ENCODE measurements at regions not wholly inside any gene's neighbourhood (a gene's known extent, or its start where the extent isn't known, plus 50 kb on each side); places are given as distances from the start of the nearest gene placed in this dataset.

DNA sequence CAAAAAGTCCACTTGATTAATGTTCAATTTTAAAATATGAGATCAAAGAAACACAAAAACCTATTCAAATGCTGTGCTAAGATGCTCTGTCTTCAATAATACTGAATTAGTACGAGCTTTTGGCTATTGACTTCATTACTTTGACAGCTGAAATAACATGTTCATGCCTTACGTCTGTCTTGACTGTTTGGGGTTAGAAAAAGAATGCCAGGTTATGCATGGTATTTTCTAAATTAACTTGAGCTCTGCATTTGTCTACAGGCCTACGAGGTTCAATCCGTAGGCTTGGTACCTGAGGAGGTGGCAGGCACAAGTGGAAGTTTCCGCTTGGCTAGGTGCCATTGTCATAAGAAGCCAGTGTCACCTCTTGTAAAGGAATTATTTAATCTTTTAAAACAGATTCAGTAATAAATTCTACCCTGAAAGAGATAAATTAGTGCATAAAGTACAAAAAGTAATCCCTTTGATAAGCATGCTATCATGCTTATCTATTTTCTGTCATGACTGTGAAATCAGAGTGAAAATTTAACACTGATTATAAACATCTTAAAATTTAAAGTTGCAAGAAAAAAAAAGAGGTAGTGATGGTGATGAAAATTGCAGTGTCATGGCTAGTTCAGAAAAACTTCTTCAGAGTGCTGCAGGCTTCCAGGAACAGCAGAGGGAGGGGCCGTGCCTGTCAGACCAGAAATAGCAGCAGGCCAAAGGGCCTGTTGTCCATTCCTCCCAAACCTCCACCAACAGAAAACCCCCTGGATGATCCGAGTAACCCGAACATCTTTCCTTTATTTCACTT is 115.7 kb downstream of the ARRDC4 start:
- TF ChIP-seq POLR2A (IDR thresholded peaks at IDR 0.05) = no peak
- TF ChIP-seq, protein P1, sequence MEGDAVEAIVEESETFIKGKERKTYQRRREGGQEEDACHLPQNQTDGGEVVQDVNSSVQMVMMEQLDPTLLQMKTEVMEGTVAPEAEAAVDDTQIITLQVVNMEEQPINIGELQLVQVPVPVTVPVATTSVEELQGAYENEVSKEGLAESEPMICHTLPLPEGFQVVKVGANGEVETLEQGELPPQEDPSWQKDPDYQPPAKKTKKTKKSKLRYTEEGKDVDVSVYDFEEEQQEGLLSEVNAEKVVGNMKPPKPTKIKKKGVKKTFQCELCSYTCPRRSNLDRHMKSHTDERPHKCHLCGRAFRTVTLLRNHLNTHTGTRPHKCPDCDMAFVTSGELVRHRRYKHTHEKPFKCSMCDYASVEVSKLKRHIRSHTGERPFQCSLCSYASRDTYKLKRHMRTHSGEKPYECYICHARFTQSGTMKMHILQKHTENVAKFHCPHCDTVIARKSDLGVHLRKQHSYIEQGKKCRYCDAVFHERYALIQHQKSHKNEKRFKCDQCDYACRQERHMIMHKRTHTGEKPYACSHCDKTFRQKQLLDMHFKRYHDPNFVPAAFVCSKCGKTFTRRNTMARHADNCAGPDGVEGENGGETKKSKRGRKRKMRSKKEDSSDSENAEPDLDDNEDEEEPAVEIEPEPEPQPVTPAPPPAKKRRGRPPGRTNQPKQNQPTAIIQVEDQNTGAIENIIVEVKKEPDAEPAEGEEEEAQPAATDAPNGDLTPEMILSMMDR (IDR thresholded peaks at IDR 0.05) = no peak
